ENCODE measurements at regions not wholly inside any gene's neighbourhood (a gene's known extent, or its start where the extent isn't known, plus 50 kb on each side); places are given as distances from the start of the nearest gene placed in this dataset.

DNA sequence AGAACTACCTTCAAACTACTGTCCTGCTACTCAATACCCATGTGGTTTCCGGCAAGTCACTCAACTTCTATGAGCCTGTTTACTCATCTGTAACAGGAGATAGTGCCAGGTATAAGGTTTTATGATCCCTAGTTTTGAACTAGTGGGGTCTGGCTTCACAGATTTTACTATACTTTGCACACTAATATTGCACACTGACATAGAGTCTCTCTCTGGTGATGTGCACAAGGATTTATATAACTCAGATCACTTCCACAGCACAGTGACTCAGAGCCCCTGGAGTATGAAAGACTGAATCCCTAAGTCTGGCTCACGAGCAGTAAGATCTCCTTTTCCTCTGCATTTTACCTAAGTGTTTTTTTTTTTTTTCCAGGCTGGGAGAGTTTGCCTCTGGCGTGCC, 69.7 kb upstream of the SLC38A2 start:
- Histone ChIP-seq H3K36me3 (replicated peaks in 1 of 2; ENCODE audit: insufficient read depth in 1 of 2, low read depth in 2 of 2) (no peaks in the 10 kb centered on the region), H3K27ac (no peak overlapping the region), H3K4me3 (no peak overlapping the region), H3K9me3 (no peaks in the 10 kb centered on the region), H3K4me1 (peaks cover 28% of the 10 kb centered on the region), H3K27me3 (no peaks in the 10 kb centered on the region)
- TF ChIP-seq, protein P1, sequence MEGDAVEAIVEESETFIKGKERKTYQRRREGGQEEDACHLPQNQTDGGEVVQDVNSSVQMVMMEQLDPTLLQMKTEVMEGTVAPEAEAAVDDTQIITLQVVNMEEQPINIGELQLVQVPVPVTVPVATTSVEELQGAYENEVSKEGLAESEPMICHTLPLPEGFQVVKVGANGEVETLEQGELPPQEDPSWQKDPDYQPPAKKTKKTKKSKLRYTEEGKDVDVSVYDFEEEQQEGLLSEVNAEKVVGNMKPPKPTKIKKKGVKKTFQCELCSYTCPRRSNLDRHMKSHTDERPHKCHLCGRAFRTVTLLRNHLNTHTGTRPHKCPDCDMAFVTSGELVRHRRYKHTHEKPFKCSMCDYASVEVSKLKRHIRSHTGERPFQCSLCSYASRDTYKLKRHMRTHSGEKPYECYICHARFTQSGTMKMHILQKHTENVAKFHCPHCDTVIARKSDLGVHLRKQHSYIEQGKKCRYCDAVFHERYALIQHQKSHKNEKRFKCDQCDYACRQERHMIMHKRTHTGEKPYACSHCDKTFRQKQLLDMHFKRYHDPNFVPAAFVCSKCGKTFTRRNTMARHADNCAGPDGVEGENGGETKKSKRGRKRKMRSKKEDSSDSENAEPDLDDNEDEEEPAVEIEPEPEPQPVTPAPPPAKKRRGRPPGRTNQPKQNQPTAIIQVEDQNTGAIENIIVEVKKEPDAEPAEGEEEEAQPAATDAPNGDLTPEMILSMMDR (IDR thresholded peaks at IDR 0.05): no peak
- TF ChIP-seq POLR2A (IDR thresholded peaks at IDR 0.05): no peak
- intact Hi-C loops (cut with DNase I): no loop called here
- ATAC-seq (no peak), DNase-seq (no peak)
- 85 to 89% methylated on average over 3 of the region's 3 CpGs for WGBS, 2 donors

DNA sequence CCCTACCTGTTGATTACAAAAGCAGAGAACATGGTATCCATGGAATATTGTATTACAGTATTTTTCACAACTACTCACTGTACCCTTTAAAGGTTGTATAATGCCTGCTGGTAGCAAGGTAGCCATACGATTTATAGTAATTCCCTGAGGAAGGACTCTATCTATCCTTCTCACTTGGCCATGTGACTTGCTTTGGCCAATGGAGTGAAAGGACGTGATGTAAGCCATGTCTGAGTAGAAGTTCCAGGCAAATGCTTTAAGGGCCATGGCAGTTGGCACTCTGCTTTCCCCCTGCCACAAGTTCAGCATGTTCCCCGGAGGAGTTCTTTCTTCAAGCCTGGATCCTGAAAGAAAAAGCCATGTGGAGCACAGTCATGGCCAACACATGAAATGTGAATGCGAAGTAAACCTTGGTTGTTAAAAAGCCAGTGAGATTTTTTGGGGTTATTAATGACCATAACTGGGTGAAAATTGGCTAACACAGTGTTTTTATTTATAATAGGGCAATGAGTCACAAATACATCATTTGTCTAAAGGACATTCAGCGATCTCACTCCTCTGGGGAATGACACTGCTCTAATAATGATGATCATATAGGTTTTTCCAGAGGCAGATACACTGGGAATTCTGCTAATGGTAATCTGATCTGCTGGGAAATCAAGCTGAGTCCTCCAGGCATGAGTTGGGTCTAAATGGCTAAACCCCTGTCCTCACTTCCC, 67.4 kb upstream of the SLC38A2 start:
- ATAC-seq (no peak), DNase-seq (no peak)
- TF ChIP-seq, protein P1 (IDR thresholded peaks at IDR 0.05): no peak
- TF ChIP-seq POLR2A (IDR thresholded peaks at IDR 0.05): no peak
- H3K4me3 ChIP-seq: no peak overlapping the region
- intact Hi-C loops (cut with DNase I): no loop called here
- no peaks in the 10 kb centered on the region for H3K36me3 ChIP-seq (replicated peaks in 1 of 2; ENCODE audit: insufficient read depth in 1 of 2, low read depth in 2 of 2)
- H3K27me3 ChIP-seq: no peaks in the 10 kb centered on the region
- H3K27ac ChIP-seq: no peak overlapping the region
- peaks cover 10% of the 10 kb centered on the region for H3K4me1 ChIP-seq
- whole genome bisulfite sequencing, 2 donors: 93 to 97% methylated on average over 5 of the region's 5 CpGs
- H3K9me3 ChIP-seq: no peaks in the 10 kb centered on the region

- ATAC-seq (no peak), DNase-seq (no peak)
- WGBS, 2 donors: 87 to 93% methylated on average over 7 of the region's 7 CpGs
- peaks cover 3% of the 10 kb centered on the region for H3K4me1 ChIP-seq
- no peak overlapping the region for H3K4me3 ChIP-seq
- intact Hi-C loops (cut with DNase I): no loop called here
- no peak for TF ChIP-seq POLR2A (IDR thresholded peaks at IDR 0.05)
- TF ChIP-seq, protein P1 (IDR thresholded peaks at IDR 0.05): no peak
- H3K27ac ChIP-seq: no peak overlapping the region
- no peaks in the 10 kb centered on the region for H3K36me3 ChIP-seq (replicated peaks in 1 of 2; ENCODE audit: insufficient read depth in 1 of 2, low read depth in 2 of 2)
- no peaks in the 10 kb centered on the region for H3K9me3 ChIP-seq
- H3K27me3 ChIP-seq: no peaks in the 10 kb centered on the region
Observed at GRCh38 chr12:46438719-46439319, 66.2 kb upstream of the SLC38A2 start.

- H3K9me3 ChIP-seq: no peaks in the 10 kb centered on the region
- intact Hi-C loops (cut with DNase I): no loop called here
- no peak overlapping the region for H3K4me3 ChIP-seq
- TF ChIP-seq, protein P1 (IDR thresholded peaks at IDR 0.05): no peak
- no peak for TF ChIP-seq POLR2A (IDR thresholded peaks at IDR 0.05)
- 74 to 84% methylated on average over 4 of the region's 4 CpGs for WGBS, 2 donors
- H3K4me1 ChIP-seq: no peaks in the 10 kb centered on the region
- H3K27me3 ChIP-seq: no peaks in the 10 kb centered on the region
- no peaks in the 10 kb centered on the region for H3K36me3 ChIP-seq (replicated peaks in 1 of 2; ENCODE audit: insufficient read depth in 1 of 2, low read depth in 2 of 2)
- ATAC-seq (no peak), DNase-seq (no peak)
- no peak overlapping the region for H3K27ac ChIP-seq
Observed at GRCh38 chr12:46438256-46438655, 65.7 kb upstream of the SLC38A2 start.

GRCh38 chr12:46437469-46437868, 64.9 kb upstream of the SLC38A2 start:
- DNase-seq: no peak
- no peaks in the 10 kb centered on the region for H3K9me3 ChIP-seq
- H3K4me1 ChIP-seq: no peaks in the 10 kb centered on the region
- intact Hi-C loops (cut with DNase I): no loop called here
- H3K4me3 ChIP-seq: no peak overlapping the region
- no peak for ATAC-seq
- no peaks in the 10 kb centered on the region for H3K36me3 ChIP-seq (replicated peaks in 1 of 2; ENCODE audit: insufficient read depth in 1 of 2, low read depth in 2 of 2)
- no peak overlapping the region for H3K27ac ChIP-seq
- TF ChIP-seq, protein P1 (IDR thresholded peaks at IDR 0.05): no peak
- TF ChIP-seq POLR2A (IDR thresholded peaks at IDR 0.05): no peak
- 71 to 77% methylated on average over 2 of the region's 2 CpGs for WGBS, 2 donors
- H3K27me3 ChIP-seq: no peaks in the 10 kb centered on the region

All from body of pancreas (tissue), 4 donors.